GM19372 (cell line): ENCODE measurements at regions not wholly inside any gene's neighbourhood (a gene's known extent, or its start where the extent isn't known, plus 50 kb on each side); places are given as distances from the start of the nearest gene placed in this dataset.
"Not testable (repeated sequence)": the region's sequence is repeated elsewhere in the genome, so short reads cannot be mapped to it uniquely, and the experiment has no call there.

ENCODE experiments used
- ATAC-seq: cut with Tn5 transposase; IDR thresholded peaks from one replicate; pipeline ENCODE4 v1.9.1; 2021; ENCODE audit warnings: mild to moderate bottlenecking, low read depth, moderate library complexity; ENCODE audit not compliant: unreplicated experiment

GRCh38 chr13:81184556-81185265 lies 843.8 kb upstream of the SPRY2 start:
- no peak for ATAC-seq

- ATAC-seq: no peak
Observed at GRCh38 chr13:81172603-81173002, 831.7 kb upstream of the SPRY2 start.

GRCh38 chr13:81171065-81171647 lies 830.2 kb upstream of the SPRY2 start:
- ATAC-seq: peak; percentile 80

GRCh38 chr13:81163823-81164222 lies 822.9 kb upstream of the SPRY2 start:
- ATAC-seq: not testable (repeated sequence)

GRCh38 chr13:81153478-81153877 lies 812.6 kb upstream of the SPRY2 start:
- ATAC-seq: no peak

- no peak for ATAC-seq
Observed at GRCh38 chr13:81148822-81149221, 807.9 kb upstream of the SPRY2 start.

- ATAC-seq: not testable (repeated sequence)
Observed at GRCh38 chr13:81146576-81146975, 805.6 kb upstream of the SPRY2 start.

- ATAC-seq: no peak
Observed at GRCh38 chr13:81142306-81142999, 801.5 kb upstream of the SPRY2 start.

GRCh38 chr13:81140675-81141074 lies 799.7 kb upstream of the SPRY2 start:
- no peak for ATAC-seq

- ATAC-seq: no peak
Observed at GRCh38 chr13:81139987-81140386, 799.1 kb upstream of the SPRY2 start.

- no peak for ATAC-seq
Observed at GRCh38 chr13:81138353-81138980, 797.5 kb upstream of the SPRY2 start.

- no peak for ATAC-seq
Observed at GRCh38 chr13:81133066-81133465, 792.1 kb upstream of the SPRY2 start.

- ATAC-seq: no peak
Observed at GRCh38 chr13:81117416-81117815, 776.5 kb upstream of the SPRY2 start.

- ATAC-seq: no peak
Observed at GRCh38 chr13:81116461-81117282, 775.7 kb upstream of the SPRY2 start.

GRCh38 chr13:81109026-81109425 lies 768.1 kb upstream of the SPRY2 start:
- no peak for ATAC-seq

- ATAC-seq: no peak
Observed at GRCh38 chr13:81106348-81106747, 765.4 kb upstream of the SPRY2 start.

- no peak for ATAC-seq
Observed at GRCh38 chr13:81104035-81104715, 763.2 kb upstream of the SPRY2 start.

GRCh38 chr13:81102066-81102465 lies 761.1 kb upstream of the SPRY2 start:
- ATAC-seq: not testable (repeated sequence)

- no peak for ATAC-seq
Observed at GRCh38 chr13:81089371-81090157, 748.6 kb upstream of the SPRY2 start.
